HG03521 (cell line): ENCODE measurements at regions not wholly inside any gene's neighbourhood (a gene's known extent, or its start where the extent isn't known, plus 50 kb on each side); places are given as distances from the start of the nearest gene placed in this dataset.
"Not testable (repeated sequence)": the region's sequence is repeated elsewhere in the genome, so short reads cannot be mapped to it uniquely, and the experiment has no call there.

Experiments used
- ATAC-seq: cut with Tn5 transposase; IDR thresholded peaks from one replicate; pipeline ENCODE4 v1.9.1; 2021; ENCODE audit warnings: mild to moderate bottlenecking, moderate library complexity; ENCODE audit not compliant: unreplicated experiment

GRCh38 chr18:9047715-9048114 is 54.8 kb upstream of the NDUFV2 start:
- ATAC-seq = no peak

DNA sequence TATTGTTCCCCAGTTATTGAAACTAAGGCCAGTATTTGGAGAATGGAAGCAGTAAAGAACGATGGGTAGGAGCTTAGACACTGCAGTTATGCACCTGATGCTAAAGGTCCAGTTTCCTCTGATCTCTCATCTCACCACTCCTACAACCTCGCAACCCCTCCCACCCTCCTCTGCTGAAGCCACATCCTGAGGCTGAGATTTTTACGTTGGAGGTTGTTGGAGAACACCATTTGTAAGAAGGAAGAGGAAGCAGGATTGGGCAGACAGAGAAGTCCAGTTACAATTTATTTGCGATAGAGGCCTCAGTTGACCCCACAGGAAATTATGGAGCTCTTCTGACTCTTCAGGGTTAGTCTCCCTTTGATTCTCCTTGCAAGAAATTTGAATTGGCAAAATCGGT is 54.3 kb upstream of the NDUFV2 start:
- ATAC-seq = no peak

- ATAC-seq = no peak
Measured at GRCh38 chr18:9048808-9049494, 53.5 kb upstream of the NDUFV2 start.

GRCh38 chr18:9049495-9049809 is 53.0 kb upstream of the NDUFV2 start:
- ATAC-seq = no peak

DNA sequence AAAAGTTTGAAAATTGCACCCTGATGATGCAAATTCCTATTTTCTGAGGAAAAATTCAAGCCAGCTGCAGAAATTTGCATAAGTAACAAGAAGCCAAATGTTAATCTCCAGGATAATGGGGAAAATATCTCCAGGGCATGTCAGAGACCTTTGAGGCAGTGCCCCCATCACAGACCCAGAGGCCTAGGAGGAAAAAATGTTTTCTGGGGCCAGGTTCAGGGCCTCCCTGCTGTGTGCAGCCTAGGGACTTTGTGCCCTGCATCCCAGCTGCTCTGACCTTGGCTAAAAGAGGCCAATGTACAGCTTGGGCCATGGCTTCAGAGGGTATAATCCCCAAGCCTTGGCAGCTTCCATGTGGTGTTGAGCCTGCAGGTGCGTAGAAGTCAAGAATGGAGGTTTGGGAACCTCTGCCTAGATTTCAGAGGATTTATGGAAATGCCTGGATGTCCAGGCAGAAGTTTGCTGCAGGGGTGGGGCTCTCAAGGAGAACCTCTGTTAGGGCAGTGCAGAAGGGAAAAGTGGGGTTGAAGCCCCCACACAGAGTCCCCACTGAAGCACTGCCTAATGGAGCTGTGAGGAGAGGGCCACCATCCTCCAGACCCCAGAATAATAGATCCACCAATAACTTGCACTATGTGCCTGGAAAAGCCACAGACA is 51.7 kb upstream of the NDUFV2 start:
- not testable (repeated sequence) for ATAC-seq
